Endothelial cell of umbilical vein (primary cell): ENCODE measurements at regions not wholly inside any gene's neighbourhood (a gene's known extent, or its start where the extent isn't known, plus 50 kb on each side); places are given as distances from the start of the nearest gene placed in this dataset.

Experiments used
- BruUV-seq: library from RNA; stranded (reverse); fragments of 400-500 nt; replicated peaks from 2 replicates; lab custom pipeline; 2021; lab: Mats Ljungman, UMichigan
- CTCF ChIA-PET: fragments of 300-600, 350-600 bp; sonication (Branson Sonifier 250); formaldehyde crosslinking; loops from one replicate; lab custom pipeline; 2021; ENCODE audit warnings: antibody characterized with exemption, inconsistent platforms; lab: Charles Lee
- POLR2A ChIA-PET: fragments of 300-600, 350-600 bp; sonication (Branson Sonifier 250); formaldehyde crosslinking; loops from one replicate; lab custom pipeline; 2021; ENCODE audit warnings: antibody characterized with exemption, inconsistent platforms; lab: Charles Lee
- DNase-seq: peaks from one replicate; pipeline ENCODE4 v3.0.0-alpha.2; 2011; ENCODE audit warnings: low read depth, low spot score
- FAIRE-seq: peaks from 2 replicates; lab custom pipeline; 2011; peaks lifted over from hg19 to GRCh38; lab: Jason Lieb, UNC
- H2AFZ ChIP-seq: 2 replicates; pipeline ENCODE4 v1.6.0; 2012; ENCODE audit warnings: low read depth, low read length, control low read depth, inconsistent platforms
- H3K27ac ChIP-seq: 2 replicates; pipeline ENCODE4 v1.5.1; 2011; ENCODE audit warnings: low read depth, mild to moderate bottlenecking, control low read depth, low read length, moderate library complexity; ENCODE audit not compliant: insufficient read depth
- H3K27me3 ChIP-seq, 2 experiments: 2 replicates each; pipeline versions ENCODE4 v1.6.0 to v1.6.1; 2011; ENCODE audit warnings: low read length in 2 of 2, mixed read lengths in 1 of 2; ENCODE audit not compliant: control insufficient read depth in 2 of 2, insufficient read depth in 2 of 2
- H3K36me3 ChIP-seq, 2 experiments: 2 replicates in 1 of 2; 3 replicates in 1 of 2; pipeline ENCODE4 v1.5.1; 2011; ENCODE audit warnings: low read length in 2 of 2, mild to moderate bottlenecking in 1 of 2, moderate library complexity in 1 of 2; ENCODE audit not compliant: control insufficient read depth in 2 of 2, insufficient read depth in 2 of 2; ENCODE audit errors: extremely low read depth in 1 of 2
- H3K4me1 ChIP-seq: 3 replicates; pipeline ENCODE4 v1.5.1; 2011; ENCODE audit warnings: mild to moderate bottlenecking, low read length; ENCODE audit not compliant: control insufficient read depth, insufficient read depth; ENCODE audit errors: extremely low read depth
- H3K4me2 ChIP-seq: 2 replicates; pipeline ENCODE4 v1.6.1; 2011; ENCODE audit warnings: low read length, control low read depth, mixed read lengths; ENCODE audit not compliant: insufficient read depth
- H3K4me3 ChIP-seq, 3 experiments: fragments of 200-600 bp in 1 of 3; sonication (generic), shearing (Covaris generic) in 1 of 3; replicated peaks in 1 of 3; 2 replicates each; pipeline ENCODE4 v1.5.1; 2011 to 2016; ENCODE audit warnings: control low read depth in 3 of 3, low read length in 3 of 3, mild to moderate bottlenecking in 2 of 3, inconsistent platforms in 1 of 3, low read depth in 1 of 3, moderate library complexity in 1 of 3; ENCODE audit not compliant: insufficient read depth in 1 of 3
- H3K79me2 ChIP-seq: 2 replicates; pipeline ENCODE4 v1.6.0; 2012; ENCODE audit warnings: low read length, inconsistent platforms; ENCODE audit not compliant: control insufficient read depth, insufficient read depth
- H3K9ac ChIP-seq: replicated peaks from 2 replicates; pipeline ENCODE3; 2011; ENCODE audit warnings: low read length, control low read depth; ENCODE audit not compliant: insufficient read depth; ENCODE audit errors: extremely low read depth
- H3K9me1 ChIP-seq: replicated peaks from 3 replicates; pipeline ENCODE4 v1.6.0; 2011; ENCODE audit warnings: mild to moderate bottlenecking, low read length; ENCODE audit not compliant: control insufficient read depth, insufficient read depth; ENCODE audit errors: extremely low read depth
- H3K9me3 ChIP-seq: replicated peaks from 2 replicates; pipeline ENCODE4 v1.5.1; 2012; ENCODE audit warnings: low read length, inconsistent platforms; ENCODE audit not compliant: control insufficient read depth, insufficient read depth
- H4K20me1 ChIP-seq: replicated peaks from 2 replicates; pipeline ENCODE3; 2011; ENCODE audit warnings: mild to moderate bottlenecking, low read length; ENCODE audit not compliant: control insufficient read depth, insufficient read depth; ENCODE audit errors: extremely low read depth
- CTCF ChIP-seq, 2 donors: IDR thresholded peaks; 1 replicate in 1 of 2; 2 replicates in 1 of 2; pipeline ENCODE4 v1.5.1; 2011; ENCODE audit warnings: low read length in 2 of 2, mild to moderate bottlenecking in 2 of 2, moderate library complexity in 2 of 2, control low read depth in 1 of 2, inconsistent platforms in 1 of 2, low read depth in 1 of 2; ENCODE audit not compliant: insufficient read depth in 1 of 2; ENCODE audit errors: extremely low read depth in 1 of 2
- EZH2 ChIP-seq: IDR thresholded peaks from 2 replicates; pipeline ENCODE4 v1.6.1; 2012; ENCODE audit warnings: borderline replicate concordance, low read depth, mild to moderate bottlenecking, moderate library complexity, low read length, inconsistent platforms; ENCODE audit not compliant: severe bottlenecking
- FOS ChIP-seq: IDR thresholded peaks from 2 replicates; pipeline ENCODE4 v1.6.1; 2011; ENCODE audit warnings: mild to moderate bottlenecking, low read length, moderate library complexity, borderline replicate concordance; ENCODE audit not compliant: insufficient read depth
- GATA2 ChIP-seq: IDR thresholded peaks from 2 replicates; pipeline ENCODE4 v1.7.0; 2011; ENCODE audit warnings: low read depth, mild to moderate bottlenecking, moderate library complexity, mixed read lengths, low read length; ENCODE audit not compliant: insufficient read length, insufficient read depth
- JUN ChIP-seq: IDR thresholded peaks from 2 replicates; pipeline ENCODE4 v1.6.1; 2011; ENCODE audit warnings: borderline replicate concordance, low read depth; ENCODE audit not compliant: insufficient read length, insufficient read depth
- MYC ChIP-seq: IDR thresholded peaks from one replicate; pipeline ENCODE4 v1.6.1; 2011; ENCODE audit warnings: mild to moderate bottlenecking, low read depth, low read length
- POLR2A ChIP-seq: IDR thresholded peaks from 2 replicates; pipeline ENCODE4 v1.6.1; 2012; ENCODE audit warnings: low read depth, mild to moderate bottlenecking, control low read depth, low read length
- POLR2AphosphoS5 ChIP-seq: IDR thresholded peaks from 2 replicates; pipeline ENCODE4 v1.6.1; 2012; ENCODE audit warnings: low read depth, mild to moderate bottlenecking, control low read depth, low read length, moderate library complexity; ENCODE audit not compliant: insufficient read depth
- dilution Hi-C: fragments of 300-500 bp; cut with MboI; formaldehyde crosslinking; loops from one replicate; pipeline ENCODE4 v1.15.0; 2019; ENCODE audit warnings: low sequenced_read_pairs; ENCODE audit not compliant: extremely low pct_ligation_motif_present
- intact Hi-C: fragments of 100-400 bp; cut with micrococcal nuclease; formaldehyde crosslinking; loops from one replicate; pipeline ENCODE4 v1.10.0; 2022
- TF ChIP-seq, protein P1 (sequence below): IDR thresholded peaks from 2 replicates; pipeline ENCODE4 v1.6.1; 2011; ENCODE audit not compliant: insufficient read depth, insufficient read length

GRCh38 chr5:58403822-58404433 is 56.0 kb downstream of the PLK2 start:
- dilution Hi-C loops: no loop called here
- POLR2A ChIA-PET: no interaction called here

DNA sequence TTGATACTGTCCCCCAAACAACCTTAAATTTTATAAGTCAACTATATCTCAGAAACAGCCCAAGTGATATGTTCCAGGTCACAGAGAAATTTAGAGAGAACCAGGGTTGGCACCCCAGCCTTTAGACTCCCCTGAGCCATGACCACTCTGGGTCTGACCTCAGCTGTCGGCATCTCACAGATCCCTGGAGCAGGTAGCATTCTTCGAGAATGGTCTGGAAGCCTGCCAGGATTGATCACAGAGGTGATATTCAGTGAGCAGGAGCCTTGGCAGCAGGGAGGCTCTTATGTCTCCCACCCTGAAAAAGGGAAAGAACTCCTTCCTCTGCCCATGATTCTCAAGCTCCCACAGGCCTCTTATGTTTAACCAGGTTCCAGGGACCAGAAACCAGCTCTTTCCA is 58.2 kb downstream of the PLK2 start:
- dilution Hi-C loops: no loop called here
- Histone ChIP-seq H3K79me2 (no peaks in the 10 kb centered on the region), H3K9me3 (no peaks in the 10 kb centered on the region), H3K36me3 (no peaks in the 10 kb centered on the region), H4K20me1 (no peaks in the 10 kb centered on the region), H3K4me1 (no peaks in the 10 kb centered on the region), H2AFZ (no peak overlapping the region), H3K9me1 (no peaks in the 10 kb centered on the region), H3K9ac (no peak overlapping the region), H3K4me3 (no peak overlapping the region), H3K27me3 (no peaks in the 10 kb centered on the region), H3K27ac (no peak overlapping the region), H3K4me2 (no peak overlapping the region)
- BruUV-seq: no TSS peak
- CTCF ChIA-PET: no interaction called here
- FAIRE-seq (no peak), DNase-seq (no peak)
- intact Hi-C loops: no loop called here
- TF ChIP-seq CTCF (IDR thresholded peaks at IDR 0.05; ENCODE audit: extremely low read depth in 1 of 2, insufficient read depth in 1 of 2, low read depth in 1 of 2, low read length in 2 of 2): no peak
- no peak for TF ChIP-seq JUN
- TF ChIP-seq GATA2: no peak
- no peak for TF ChIP-seq POLR2AphosphoS5
- no peak for TF ChIP-seq EZH2
- TF ChIP-seq, protein P1, sequence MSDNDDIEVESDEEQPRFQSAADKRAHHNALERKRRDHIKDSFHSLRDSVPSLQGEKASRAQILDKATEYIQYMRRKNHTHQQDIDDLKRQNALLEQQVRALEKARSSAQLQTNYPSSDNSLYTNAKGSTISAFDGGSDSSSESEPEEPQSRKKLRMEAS: no peak
- TF ChIP-seq FOS: no peak
- no peak for TF ChIP-seq POLR2A
- no peak for TF ChIP-seq MYC
- POLR2A ChIA-PET: no interaction called here

More at GRCh38 chr5:58403822-58404433, 56.0 kb downstream of the PLK2 start:
- no peak overlapping the region for H3K4me2 ChIP-seq
- no peaks in the 10 kb centered on the region for H3K36me3 ChIP-seq
- no peak overlapping the region for H3K4me3 ChIP-seq
- DNase-seq (no peak), FAIRE-seq (no peak)
- no peaks in the 10 kb centered on the region for H4K20me1 ChIP-seq
- BruUV-seq: no TSS peak
- H3K27ac ChIP-seq: no peak overlapping the region
- no peak overlapping the region for H3K9ac ChIP-seq
- intact Hi-C loops: no loop called here
- no peaks in the 10 kb centered on the region for H3K9me1 ChIP-seq
- TF ChIP-seq MYC (no peak), JUN (no peak), POLR2A (no peak), FOS (no peak), EZH2 (no peak), POLR2AphosphoS5 (no peak)
- TF ChIP-seq, protein P1: no peak
- no peaks in the 10 kb centered on the region for H3K27me3 ChIP-seq
- no peak overlapping the region for H2AFZ ChIP-seq
- H3K79me2 ChIP-seq: no peaks in the 10 kb centered on the region
- H3K4me1 ChIP-seq: no peaks in the 10 kb centered on the region
- H3K9me3 ChIP-seq: no peaks in the 10 kb centered on the region
- CTCF ChIA-PET: interaction anchor here (1.0 to 2.1 kb wide), 3 partner anchors 9 to 11 kb away, joined by 3 to 6 read pairs (median 3); no protein-coding TSS in a partner anchor
